NCI-H510A treated with DMSO at 0.1 percent for 48 hours (cell line): ENCODE measurements at regions not wholly inside any gene's neighbourhood (a gene's known extent, or its start where the extent isn't known, plus 50 kb on each side); places are given as distances from the start of the nearest gene placed in this dataset.
"Not testable (repeated sequence)": the region's sequence is repeated elsewhere in the genome, so short reads cannot be mapped to it uniquely, and the experiment has no call there.

Source experiments
- DNase-seq: peaks from one replicate; lab custom pipeline; 2025; lab: John Stamatoyannopoulos, UW

- DNase-seq, result no peak
These were observed 168.7 kb upstream of the HAND2 start for GRCh38 chr4:173698557-173699262.

- no peak for DNase-seq
These were observed 167.8 kb upstream of the HAND2 start for GRCh38 chr4:173697840-173698239.

- DNase-seq, result no peak
These were observed 166.5 kb upstream of the HAND2 start for GRCh38 chr4:173696551-173696950.

GRCh38 chr4:173696011-173696410 lies 166.0 kb upstream of the HAND2 start:
- no peak for DNase-seq

- DNase-seq, result no peak
These were observed 155.8 kb upstream of the HAND2 start for GRCh38 chr4:173685831-173686210.

GRCh38 chr4:173685165-173685830 lies 155.3 kb upstream of the HAND2 start:
- DNase-seq, result no peak

GRCh38 chr4:173684223-173684622 lies 154.2 kb upstream of the HAND2 start:
- no peak for DNase-seq

- no peak for DNase-seq
These were observed 152.6 kb upstream of the HAND2 start for GRCh38 chr4:173682609-173683008.

- no peak for DNase-seq
These were observed 150.2 kb upstream of the HAND2 start for GRCh38 chr4:173680278-173680677.

GRCh38 chr4:173675446-173675845 lies 145.4 kb upstream of the HAND2 start:
- DNase-seq, result no peak

GRCh38 chr4:173669460-173670179 lies 139.6 kb upstream of the HAND2 start:
- DNase-seq, result no peak

GRCh38 chr4:173661001-173661400 lies 131.0 kb upstream of the HAND2 start:
- no peak for DNase-seq

- no peak for DNase-seq
These were observed 126.9 kb upstream of the HAND2 start for GRCh38 chr4:173656898-173657297.

GRCh38 chr4:173652283-173652931 lies 122.4 kb upstream of the HAND2 start:
- no peak for DNase-seq

GRCh38 chr4:173651651-173652282 lies 121.7 kb upstream of the HAND2 start:
- no peak for DNase-seq

GRCh38 chr4:173647902-173648301 lies 117.9 kb upstream of the HAND2 start:
- DNase-seq, result no peak

GRCh38 chr4:173642509-173642908 lies 112.5 kb upstream of the HAND2 start:
- no peak for DNase-seq

GRCh38 chr4:173635395-173635794 lies 105.4 kb upstream of the HAND2 start:
- DNase-seq, result no peak

- no peak for DNase-seq
These were observed 96.2 kb upstream of the HAND2 start for GRCh38 chr4:173626277-173626676.

GRCh38 chr4:173618648-173619047 lies 88.6 kb upstream of the HAND2 start:
- not testable (repeated sequence) for DNase-seq

GRCh38 chr4:173609158-173609557 lies 79.1 kb upstream of the HAND2 start:
- DNase-seq, result no peak

- DNase-seq, result not testable (repeated sequence)
These were observed 78.6 kb upstream of the HAND2 start for GRCh38 chr4:173608632-173609031.
